ENCODE measurements at regions not wholly inside any gene's neighbourhood (a gene's known extent, or its start where the extent isn't known, plus 50 kb on each side); places are given as distances from the start of the nearest gene placed in this dataset.

GRCh38 chr17:54718286-54718685 lies 182.4 kb upstream of the TOM1L1 start:
- DNase-seq (no peak), FAIRE-seq (no peak)
- Histone ChIP-seq H3K27me3 (ENCODE audit: control insufficient read depth in 3 of 3, insufficient read depth in 3 of 3, low read length in 3 of 3) (no peaks in the 10 kb centered on the region), H3K9me3 (ENCODE audit: control insufficient read depth in 2 of 2, insufficient read depth in 1 of 2, low read depth in 1 of 2, low read length in 1 of 2) (peaks cover 0 to 7% of the 10 kb centered on the region in 2 donors), H3K36me3 (ENCODE audit: control insufficient read depth in 3 of 3, insufficient read depth in 2 of 3, low read depth in 1 of 3, low read length in 3 of 3) (no peaks in the 10 kb centered on the region), H3K27ac (ENCODE audit: low read depth in 1 of 3, low read length in 2 of 3) (no peak overlapping the region), H3K4me1 (ENCODE audit: control insufficient read depth in 3 of 3, insufficient read depth in 2 of 3, low read depth in 1 of 3, low read length in 2 of 3) (no peaks in the 10 kb centered on the region), H3K4me3 (ENCODE audit: low read depth in 1 of 3, low read length in 3 of 3) (no peak overlapping the region)
- WGBS, 3 donors: 74 to 84% (median 79%) methylated on average over 2 of the region's 2 CpGs

GRCh38 chr17:54727624-54728023 lies 173.0 kb upstream of the TOM1L1 start:
- H3K27ac ChIP-seq (ENCODE audit: low read depth in 1 of 3, low read length in 2 of 3): no peak overlapping the region
- H3K36me3 ChIP-seq (ENCODE audit: control insufficient read depth in 3 of 3, insufficient read depth in 2 of 3, low read depth in 1 of 3, low read length in 3 of 3): no peaks in the 10 kb centered on the region
- DNase-seq (no peak), FAIRE-seq (no peak)
- no peaks in the 10 kb centered on the region for H3K4me1 ChIP-seq (ENCODE audit: control insufficient read depth in 3 of 3, insufficient read depth in 2 of 3, low read depth in 1 of 3, low read length in 2 of 3)
- H3K27me3 ChIP-seq (ENCODE audit: control insufficient read depth in 3 of 3, insufficient read depth in 3 of 3, low read length in 3 of 3): no peaks in the 10 kb centered on the region
- H3K9me3 ChIP-seq (ENCODE audit: control insufficient read depth in 2 of 2, insufficient read depth in 1 of 2, low read depth in 1 of 2, low read length in 1 of 2): peaks cover 2 to 9% of the 10 kb centered on the region in 2 donors
- H3K4me3 ChIP-seq (ENCODE audit: low read depth in 1 of 3, low read length in 3 of 3): no peak overlapping the region

DNA sequence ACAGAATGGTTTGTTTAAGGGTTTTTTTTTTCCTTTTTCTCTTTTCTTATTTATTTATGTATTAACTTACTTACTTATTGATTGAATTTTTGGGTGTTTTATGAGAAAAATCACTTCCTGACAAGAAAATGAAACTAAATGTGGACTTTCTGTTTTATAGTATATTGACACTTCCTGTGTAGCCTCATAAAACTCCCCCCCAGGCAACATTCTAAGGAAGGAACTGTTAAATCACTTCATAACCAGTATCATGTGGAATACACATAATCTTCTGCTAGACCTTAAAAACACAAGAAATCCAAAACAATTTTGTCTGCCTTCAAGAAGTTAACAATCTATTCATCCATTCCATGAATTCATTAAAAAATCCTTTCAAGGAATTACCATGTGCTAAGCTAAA lies 164.1 kb upstream of the TOM1L1 start:
- no peaks in the 10 kb centered on the region for H3K36me3 ChIP-seq (ENCODE audit: control insufficient read depth in 3 of 3, insufficient read depth in 2 of 3, low read depth in 1 of 3, low read length in 3 of 3)
- H3K27ac ChIP-seq (ENCODE audit: low read depth in 1 of 3, low read length in 2 of 3): no peak overlapping the region
- H3K4me3 ChIP-seq (ENCODE audit: low read depth in 1 of 3, low read length in 3 of 3): no peak overlapping the region
- DNase-seq (no peak), FAIRE-seq (no peak)
- no peaks in the 10 kb centered on the region for H3K9me3 ChIP-seq (ENCODE audit: control insufficient read depth in 2 of 2, insufficient read depth in 1 of 2, low read depth in 1 of 2, low read length in 1 of 2)
- H3K4me1 ChIP-seq (ENCODE audit: control insufficient read depth in 3 of 3, insufficient read depth in 2 of 3, low read depth in 1 of 3, low read length in 2 of 3): no peaks in the 10 kb centered on the region
- no peaks in the 10 kb centered on the region for H3K27me3 ChIP-seq (ENCODE audit: control insufficient read depth in 3 of 3, insufficient read depth in 3 of 3, low read length in 3 of 3)

- Histone ChIP-seq H3K4me1 (ENCODE audit: control insufficient read depth in 3 of 3, insufficient read depth in 2 of 3, low read depth in 1 of 3, low read length in 2 of 3) (no peaks in the 10 kb centered on the region), H3K9me3 (ENCODE audit: control insufficient read depth in 2 of 2, insufficient read depth in 1 of 2, low read depth in 1 of 2, low read length in 1 of 2) (no peaks in the 10 kb centered on the region), H3K27me3 (ENCODE audit: control insufficient read depth in 3 of 3, insufficient read depth in 3 of 3, low read length in 3 of 3) (no peaks in the 10 kb centered on the region), H3K36me3 (ENCODE audit: control insufficient read depth in 3 of 3, insufficient read depth in 2 of 3, low read depth in 1 of 3, low read length in 3 of 3) (no peaks in the 10 kb centered on the region), H3K4me3 (ENCODE audit: low read depth in 1 of 3, low read length in 3 of 3) (no peak overlapping the region), H3K27ac (ENCODE audit: low read depth in 1 of 3, low read length in 2 of 3) (no peak overlapping the region)
- DNase-seq (no peak), FAIRE-seq (no peak)
- WGBS, 3 donors: 83 to 90% (median 88%) methylated on average over 1 of the region's 1 CpG
Observed at GRCh38 chr17:54738496-54738895, 162.2 kb upstream of the TOM1L1 start.

GRCh38 chr17:54744750-54745149 lies 155.9 kb upstream of the TOM1L1 start:
- Histone ChIP-seq H3K27me3 (ENCODE audit: control insufficient read depth in 3 of 3, insufficient read depth in 3 of 3, low read length in 3 of 3) (no peaks in the 10 kb centered on the region), H3K4me1 (ENCODE audit: control insufficient read depth in 3 of 3, insufficient read depth in 2 of 3, low read depth in 1 of 3, low read length in 2 of 3) (no peaks in the 10 kb centered on the region), H3K36me3 (ENCODE audit: control insufficient read depth in 3 of 3, insufficient read depth in 2 of 3, low read depth in 1 of 3, low read length in 3 of 3) (no peaks in the 10 kb centered on the region), H3K4me3 (ENCODE audit: low read depth in 1 of 3, low read length in 3 of 3) (no peak overlapping the region), H3K27ac (ENCODE audit: low read depth in 1 of 3, low read length in 2 of 3) (no peak overlapping the region), H3K9me3 (ENCODE audit: control insufficient read depth in 2 of 2, insufficient read depth in 1 of 2, low read depth in 1 of 2, low read length in 1 of 2) (peaks cover 0 to 15% of the 10 kb centered on the region in 2 donors)
- WGBS, 3 donors: 54 to 70% (median 57%) methylated on average over 1 of the region's 1 CpG
- FAIRE-seq (no peak), DNase-seq (no peak)

DNA sequence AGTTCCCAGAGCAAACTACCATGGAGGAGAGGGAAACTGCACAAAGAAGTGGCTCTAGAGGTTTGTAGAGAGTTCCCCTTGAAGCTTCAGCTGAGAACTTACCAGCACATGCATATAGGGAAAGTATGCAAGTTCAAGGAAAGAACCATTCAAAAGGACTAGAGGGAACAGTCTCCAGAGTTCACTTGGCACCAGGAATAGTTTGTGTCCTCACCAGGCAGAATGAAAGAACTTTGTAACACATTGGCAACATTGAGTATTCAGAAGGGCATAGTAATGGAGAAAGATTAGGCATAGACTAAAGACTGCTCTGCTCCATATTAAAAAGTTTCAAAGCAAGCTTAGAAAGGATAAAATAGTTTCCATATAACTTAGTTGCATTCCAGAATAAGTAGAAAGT lies 155.4 kb upstream of the TOM1L1 start:
- H3K36me3 ChIP-seq (ENCODE audit: control insufficient read depth in 3 of 3, insufficient read depth in 2 of 3, low read depth in 1 of 3, low read length in 3 of 3): no peaks in the 10 kb centered on the region
- H3K27ac ChIP-seq (ENCODE audit: low read depth in 1 of 3, low read length in 2 of 3): no peak overlapping the region
- peaks cover 0 to 16% of the 10 kb centered on the region in 2 donors for H3K9me3 ChIP-seq (ENCODE audit: control insufficient read depth in 2 of 2, insufficient read depth in 1 of 2, low read depth in 1 of 2, low read length in 1 of 2)
- DNase-seq (no peak), FAIRE-seq (no peak)
- no peaks in the 10 kb centered on the region for H3K4me1 ChIP-seq (ENCODE audit: control insufficient read depth in 3 of 3, insufficient read depth in 2 of 3, low read depth in 1 of 3, low read length in 2 of 3)
- no peak overlapping the region for H3K4me3 ChIP-seq (ENCODE audit: low read depth in 1 of 3, low read length in 3 of 3)
- H3K27me3 ChIP-seq (ENCODE audit: control insufficient read depth in 3 of 3, insufficient read depth in 3 of 3, low read length in 3 of 3): no peaks in the 10 kb centered on the region

- Histone ChIP-seq H3K9me3 (ENCODE audit: control insufficient read depth in 2 of 2, insufficient read depth in 1 of 2, low read depth in 1 of 2, low read length in 1 of 2) (peaks cover 0 to 16% of the 10 kb centered on the region in 2 donors), H3K27ac (ENCODE audit: low read depth in 1 of 3, low read length in 2 of 3) (no peak overlapping the region), H3K36me3 (ENCODE audit: control insufficient read depth in 3 of 3, insufficient read depth in 2 of 3, low read depth in 1 of 3, low read length in 3 of 3) (no peaks in the 10 kb centered on the region), H3K4me3 (ENCODE audit: low read depth in 1 of 3, low read length in 3 of 3) (no peak overlapping the region), H3K4me1 (ENCODE audit: control insufficient read depth in 3 of 3, insufficient read depth in 2 of 3, low read depth in 1 of 3, low read length in 2 of 3) (no peaks in the 10 kb centered on the region), H3K27me3 (ENCODE audit: control insufficient read depth in 3 of 3, insufficient read depth in 3 of 3, low read length in 3 of 3) (no peaks in the 10 kb centered on the region)
- no peak for FAIRE-seq
- WGBS, 3 donors: 72 to 77% (median 75%) methylated on average over 5 of the region's 5 CpGs
- no peak for DNase-seq
Observed at GRCh38 chr17:54745862-54746261, 154.8 kb upstream of the TOM1L1 start.

DNA sequence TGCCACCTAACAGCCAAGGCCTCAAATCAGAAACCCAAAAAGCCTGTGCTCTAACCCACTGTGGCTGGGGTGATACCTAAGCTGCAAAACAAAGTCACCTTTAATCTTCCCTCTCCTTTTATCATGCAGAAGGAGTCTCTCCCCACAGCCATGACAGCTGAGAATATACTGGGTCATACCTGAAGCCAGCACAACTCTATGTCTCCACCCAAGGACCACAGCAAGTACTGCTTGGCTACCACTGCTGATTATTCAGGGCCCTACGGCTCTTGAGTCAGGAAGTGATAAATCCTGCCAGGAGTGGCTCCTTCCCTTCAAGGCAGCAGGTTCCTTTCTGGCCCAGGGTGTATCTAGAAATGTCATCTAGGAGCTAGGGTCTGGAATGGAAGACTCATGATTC lies 151.5 kb upstream of the TOM1L1 start:
- FAIRE-seq: no peak
- Histone ChIP-seq H3K36me3 (ENCODE audit: control insufficient read depth in 3 of 3, insufficient read depth in 2 of 3, low read depth in 1 of 3, low read length in 3 of 3) (no peaks in the 10 kb centered on the region), H3K9me3 (ENCODE audit: control insufficient read depth in 2 of 2, insufficient read depth in 1 of 2, low read depth in 1 of 2, low read length in 1 of 2) (peaks cover 0 to 16% of the 10 kb centered on the region in 2 donors), H3K4me3 (ENCODE audit: low read depth in 1 of 3, low read length in 3 of 3) (no peak overlapping the region), H3K27ac (ENCODE audit: low read depth in 1 of 3, low read length in 2 of 3) (no peak overlapping the region), H3K27me3 (ENCODE audit: control insufficient read depth in 3 of 3, insufficient read depth in 3 of 3, low read length in 3 of 3) (no peaks in the 10 kb centered on the region), H3K4me1 (ENCODE audit: control insufficient read depth in 3 of 3, insufficient read depth in 2 of 3, low read depth in 1 of 3, low read length in 2 of 3) (no peaks in the 10 kb centered on the region)
- DNase-seq: no peak
- 40 to 57% (median 44%) methylated on average over 1 of the region's 1 CpG for WGBS, 3 donors

GRCh38 chr17:54754560-54754959 lies 146.1 kb upstream of the TOM1L1 start:
- H3K4me3 ChIP-seq (ENCODE audit: low read depth in 1 of 3, low read length in 3 of 3): no peak overlapping the region
- no peak for DNase-seq
- no peaks in the 10 kb centered on the region for H3K36me3 ChIP-seq (ENCODE audit: control insufficient read depth in 3 of 3, insufficient read depth in 2 of 3, low read depth in 1 of 3, low read length in 3 of 3)
- no peaks in the 10 kb centered on the region for H3K4me1 ChIP-seq (ENCODE audit: control insufficient read depth in 3 of 3, insufficient read depth in 2 of 3, low read depth in 1 of 3, low read length in 2 of 3)
- peaks cover 0 to 3% of the 10 kb centered on the region in 2 donors for H3K9me3 ChIP-seq (ENCODE audit: control insufficient read depth in 2 of 2, insufficient read depth in 1 of 2, low read depth in 1 of 2, low read length in 1 of 2)
- no peaks in the 10 kb centered on the region for H3K27me3 ChIP-seq (ENCODE audit: control insufficient read depth in 3 of 3, insufficient read depth in 3 of 3, low read length in 3 of 3)
- 75 to 81% (median 80%) methylated on average over 15 of the region's 15 CpGs for WGBS, 3 donors
- no peak for FAIRE-seq
- H3K27ac ChIP-seq (ENCODE audit: low read depth in 1 of 3, low read length in 2 of 3): no peak overlapping the region

Measured in small intestine (tissue), 7 donors.